ENCODE measurements at regions not wholly inside any gene's neighbourhood (a gene's known extent, or its start where the extent isn't known, plus 50 kb on each side); places are given as distances from the start of the nearest gene placed in this dataset.

GRCh38 chr4:152247271-152247975 lies 288.5 kb downstream of the FBXW7 start:
- Mint-ChIP-seq H3K27ac (no peak overlapping the region), H3K27me3 (no peaks in the 10 kb centered on the region), H3K4me3 (no peak overlapping the region), H3K36me3 (ENCODE audit: low read depth) (peaks cover 11% of the 10 kb centered on the region), H3K4me1 (peaks cover 35% of the 10 kb centered on the region), H3K9me3 (peaks cover 12% of the 10 kb centered on the region)
- ChIA-PET CTCF (interaction anchor here (0.8 kb wide), 1 partner anchor 25 kb away, joined by 3 read pairs; no protein-coding TSS in a partner anchor), POLR2A (no interaction called here)
- DNase-seq: no peak

GRCh38 chr4:152246659-152247058 lies 289.2 kb downstream of the FBXW7 start:
- Mint-ChIP-seq H3K9me3 (peaks cover 11% of the 10 kb centered on the region), H3K4me1 (peaks cover 35% of the 10 kb centered on the region), H3K4me3 (no peak overlapping the region), H3K27ac (peak overlapping the region; percentile 85), H3K36me3 (ENCODE audit: low read depth) (peaks cover 8% of the 10 kb centered on the region), H3K27me3 (no peaks in the 10 kb centered on the region)
- DNase-seq: peak; percentile 26
- POLR2A ChIA-PET: no interaction called here
- CTCF ChIA-PET: no interaction called here

GRCh38 chr4:152245680-152246079 lies 290.2 kb downstream of the FBXW7 start:
- Mint-ChIP-seq H3K27me3 (no peaks in the 10 kb centered on the region), H3K4me3 (no peak overlapping the region), H3K27ac (no peak overlapping the region), H3K4me1 (peaks cover 35% of the 10 kb centered on the region), H3K9me3 (peaks cover 8% of the 10 kb centered on the region), H3K36me3 (ENCODE audit: low read depth) (peaks cover 5% of the 10 kb centered on the region)
- CTCF ChIA-PET: no interaction called here
- POLR2A ChIA-PET: no interaction called here
- no peak for DNase-seq

GRCh38 chr4:152244659-152245058 lies 291.2 kb downstream of the FBXW7 start:
- Mint-ChIP-seq H3K27ac (no peak overlapping the region), H3K9me3 (peaks cover 8% of the 10 kb centered on the region), H3K4me1 (peaks cover 35% of the 10 kb centered on the region), H3K4me3 (no peak overlapping the region), H3K36me3 (ENCODE audit: low read depth) (peaks cover 5% of the 10 kb centered on the region), H3K27me3 (no peaks in the 10 kb centered on the region)
- ChIA-PET CTCF (no interaction called here), POLR2A (no interaction called here)
- DNase-seq: no peak

GRCh38 chr4:152243896-152244595 lies 291.8 kb downstream of the FBXW7 start:
- no peak overlapping the region for H3K27ac Mint-ChIP-seq
- DNase-seq: no peak
- H3K9me3 Mint-ChIP-seq: peaks cover 10% of the 10 kb centered on the region
- H3K36me3 Mint-ChIP-seq (ENCODE audit: low read depth): peaks cover 5% of the 10 kb centered on the region
- ChIA-PET CTCF (interaction anchor here (0.7 kb wide), 1 partner anchor 131 kb away, joined by 3 read pairs; no protein-coding TSS in a partner anchor), POLR2A (no interaction called here)
- H3K4me3 Mint-ChIP-seq: no peak overlapping the region
- peaks cover 35% of the 10 kb centered on the region for H3K4me1 Mint-ChIP-seq
- no peaks in the 10 kb centered on the region for H3K27me3 Mint-ChIP-seq

GRCh38 chr4:152243206-152243605 lies 292.7 kb downstream of the FBXW7 start:
- no peak overlapping the region for H3K4me3 Mint-ChIP-seq
- POLR2A ChIA-PET: no interaction called here

GRCh38 chr4:152240232-152240631 lies 295.7 kb downstream of the FBXW7 start:
- POLR2A ChIA-PET: no interaction called here
- Mint-ChIP-seq H3K4me3 (no peak overlapping the region), H3K27ac (no peak overlapping the region)

More at GRCh38 chr4:152243206-152243605, 292.7 kb downstream of the FBXW7 start:
- peaks cover 4% of the 10 kb centered on the region for H3K36me3 Mint-ChIP-seq (ENCODE audit: low read depth)
- H3K4me1 Mint-ChIP-seq: peaks cover 35% of the 10 kb centered on the region
- CTCF ChIA-PET: interaction anchor here (0.7 kb wide), 1 partner anchor 130 kb away, joined by 3 read pairs; no protein-coding TSS in a partner anchor
- no peaks in the 10 kb centered on the region for H3K27me3 Mint-ChIP-seq
- no peak for DNase-seq
- H3K27ac Mint-ChIP-seq: no peak overlapping the region
- peaks cover 11% of the 10 kb centered on the region for H3K9me3 Mint-ChIP-seq

GRCh38 chr4:152239216-152239615 lies 296.7 kb downstream of the FBXW7 start:
- CTCF ChIA-PET: interaction anchor here (0.8 to 4.3 kb wide), 3 partner anchors 9 to 12 kb away, joined by 3 to 17 read pairs (median 3); no protein-coding TSS in a partner anchor
- peaks cover 10% of the 10 kb centered on the region for H3K4me1 Mint-ChIP-seq
- peaks cover 6% of the 10 kb centered on the region for H3K9me3 Mint-ChIP-seq
- H3K27me3 Mint-ChIP-seq: no peaks in the 10 kb centered on the region
- H3K36me3 Mint-ChIP-seq (ENCODE audit: low read depth): peaks cover 4% of the 10 kb centered on the region
- no peak overlapping the region for H3K4me3 Mint-ChIP-seq
- POLR2A ChIA-PET: no interaction called here
- DNase-seq: no peak
- no peak overlapping the region for H3K27ac Mint-ChIP-seq

More at GRCh38 chr4:152240232-152240631, 295.7 kb downstream of the FBXW7 start:
- Mint-ChIP-seq H3K27me3 (no peaks in the 10 kb centered on the region), H3K4me1 (peaks cover 15% of the 10 kb centered on the region), H3K9me3 (peaks cover 6% of the 10 kb centered on the region), H3K36me3 (ENCODE audit: low read depth) (peaks cover 4% of the 10 kb centered on the region)
- CTCF ChIA-PET: interaction anchor here (1.1 to 4.3 kb wide), 2 partner anchors 11 to 12 kb away, joined by 3 to 17 read pairs; no protein-coding TSS in a partner anchor
- no peak for DNase-seq

- POLR2A ChIA-PET: no interaction called here
- Mint-ChIP-seq H3K27ac (no peak overlapping the region), H3K4me1 (no peaks in the 10 kb centered on the region), H3K9me3 (peaks cover 12% of the 10 kb centered on the region), H3K4me3 (no peak overlapping the region), H3K36me3 (ENCODE audit: low read depth) (peaks cover 2% of the 10 kb centered on the region), H3K27me3 (no peaks in the 10 kb centered on the region)
- no peak for DNase-seq
- CTCF ChIA-PET: interaction anchor here (0.7 kb wide), 1 partner anchor 457 kb away, joined by 3 read pairs; no protein-coding TSS in a partner anchor
These were observed 299.3 kb downstream of the FBXW7 start for GRCh38 chr4:152236519-152237056.

- Mint-ChIP-seq H3K4me3 (no peak overlapping the region), H3K9me3 (peaks cover 12% of the 10 kb centered on the region), H3K27ac (no peak overlapping the region), H3K36me3 (ENCODE audit: low read depth) (peaks cover 2% of the 10 kb centered on the region), H3K27me3 (no peaks in the 10 kb centered on the region), H3K4me1 (no peaks in the 10 kb centered on the region)
- ChIA-PET CTCF (interaction anchor here (0.6 to 0.7 kb wide), 2 partner anchors 425 to 456 kb away, joined by 3 read pairs; no protein-coding TSS in a partner anchor), POLR2A (no interaction called here)
- DNase-seq: no peak
These were observed 300.2 kb downstream of the FBXW7 start for GRCh38 chr4:152235718-152236117.

GRCh38 chr4:152234571-152234970 lies 301.3 kb downstream of the FBXW7 start:
- H3K4me1 Mint-ChIP-seq: no peaks in the 10 kb centered on the region
- ChIA-PET CTCF (no interaction called here), POLR2A (no interaction called here)
- H3K27ac Mint-ChIP-seq: no peak overlapping the region
- no peak overlapping the region for H3K4me3 Mint-ChIP-seq
- no peaks in the 10 kb centered on the region for H3K27me3 Mint-ChIP-seq
- DNase-seq: no peak
- peaks cover 2% of the 10 kb centered on the region for H3K36me3 Mint-ChIP-seq (ENCODE audit: low read depth)
- H3K9me3 Mint-ChIP-seq: peaks cover 12% of the 10 kb centered on the region

- DNase-seq: no peak
- H3K36me3 Mint-ChIP-seq (ENCODE audit: low read depth): peaks cover 2% of the 10 kb centered on the region
- peaks cover 12% of the 10 kb centered on the region for H3K9me3 Mint-ChIP-seq
- ChIA-PET POLR2A (no interaction called here), CTCF (interaction anchor here (1.3 kb wide), 1 partner anchor 9 kb away, joined by 5 read pairs; no protein-coding TSS in a partner anchor)
- no peak overlapping the region for H3K27ac Mint-ChIP-seq
- no peaks in the 10 kb centered on the region for H3K27me3 Mint-ChIP-seq
- no peak overlapping the region for H3K4me3 Mint-ChIP-seq
- no peaks in the 10 kb centered on the region for H3K4me1 Mint-ChIP-seq
These were observed 303.6 kb downstream of the FBXW7 start for GRCh38 chr4:152232271-152232670.

- H3K27ac Mint-ChIP-seq: no peak overlapping the region
- H3K27me3 Mint-ChIP-seq: no peaks in the 10 kb centered on the region
- POLR2A ChIA-PET: no interaction called here
- no peak overlapping the region for H3K4me3 Mint-ChIP-seq
- peaks cover 8% of the 10 kb centered on the region for H3K9me3 Mint-ChIP-seq
- H3K4me1 Mint-ChIP-seq: no peaks in the 10 kb centered on the region
- CTCF ChIA-PET: interaction anchor here (1.0 kb wide), 1 partner anchor 9 kb away, joined by 3 read pairs; no protein-coding TSS in a partner anchor
- H3K36me3 Mint-ChIP-seq (ENCODE audit: low read depth): peaks cover 2% of the 10 kb centered on the region
- DNase-seq: no peak
These were observed 306.1 kb downstream of the FBXW7 start for GRCh38 chr4:152229782-152230289.
